SK-N-SH (cell line): ENCODE measurements at regions not wholly inside any gene's neighbourhood (a gene's known extent, or its start where the extent isn't known, plus 50 kb on each side); places are given as distances from the start of the nearest gene placed in this dataset.

Source experiments
- CTCF ChIP-seq: fragments of 200-600 bp; sonication (generic); IDR thresholded peaks from 2 replicates; pipeline ENCODE4 v1.6.1; 2017; ENCODE audit warnings: antibody characterized with exemption, mild to moderate bottlenecking, moderate library complexity
- FOXJ3 ChIP-seq: sonication (generic); formaldehyde crosslinking; IDR thresholded peaks from 2 replicates; pipeline ENCODE4 v1.5.1; 2020; ENCODE audit warnings: mild to moderate bottlenecking, missing genetic modification reagents
- GATA2 ChIP-seq: sonication (generic); formaldehyde crosslinking; IDR thresholded peaks from 2 replicates; pipeline ENCODE4 v1.5.0; 2020; ENCODE audit warnings: mild to moderate bottlenecking, missing genetic modification reagents
- TEAD4 ChIP-seq: IDR thresholded peaks from 2 replicates; pipeline ENCODE4 v1.4.0; 2012; ENCODE audit warnings: mild to moderate bottlenecking, borderline replicate concordance; ENCODE audit not compliant: insufficient read depth

GRCh38 chr5:108588323-108588722 lies 159.4 kb upstream of the FER start:
- TF ChIP-seq GATA2 (CRISPR knock-in tag) (no peak), TEAD4 (no peak), CTCF (no peak), FOXJ3 (CRISPR knock-in tag) (no peak)
